IMR-90 (cell line): ENCODE measurements at regions not wholly inside any gene's neighbourhood (a gene's known extent, or its start where the extent isn't known, plus 50 kb on each side); places are given as distances from the start of the nearest gene placed in this dataset.

Source experiments
- ATAC-seq: fragments of 200-7000 bp; cut with Tn5 transposase; 2 replicates; pipeline ENCODE4 v1.9.1; 2020; ENCODE audit warnings: low read depth, mild to moderate bottlenecking, moderate library complexity
- BruUV-seq: library from RNA; stranded (reverse); fragments of 400-500 nt; replicated peaks from 2 replicates; lab custom pipeline; 2021; lab: Mats Ljungman, UMichigan
- CTCF ChIA-PET: fragments of 300-600 bp; formaldehyde crosslinking; extraction: SDS; loops from one replicate; lab custom pipeline; 2021; ENCODE audit warnings: antibody characterized with exemption; lab: Yijun Ruan, JAX
- POLR2A ChIA-PET: fragments of 300-600 bp; sonication (Branson Sonifier 250); formaldehyde crosslinking; loops from one replicate; lab custom pipeline; 2022; ENCODE audit warnings: antibody characterized with exemption; ENCODE audit not compliant: unreplicated experiment; lab: Charles Lee
- DNase-seq: peaks from one replicate; pipeline ENCODE4 v3.0.0; 2013
- H2AFZ ChIP-seq: replicated peaks from 2 replicates; pipeline ENCODE3; 2013; ENCODE audit warnings: low read length, mild to moderate bottlenecking; ENCODE audit not compliant: poor library complexity
- H2AK5ac ChIP-seq: 2 replicates; pipeline ENCODE4 v1.6.1; 2013; ENCODE audit warnings: low read depth, low read length, inconsistent platforms
- H2AK9ac ChIP-seq: replicated peaks from 2 replicates; pipeline ENCODE3; 2013; ENCODE audit warnings: mild to moderate bottlenecking, low read depth, low read length, moderate library complexity; ENCODE audit not compliant: poor library complexity
- H2BK120ac ChIP-seq: 2 replicates; pipeline ENCODE4 v1.6.1; 2013; ENCODE audit warnings: low read depth, low read length, inconsistent platforms
- H2BK15ac ChIP-seq: 3 replicates; pipeline ENCODE4 v1.6.1; 2013; ENCODE audit warnings: low read depth, low read length, inconsistent platforms
- H2BK20ac ChIP-seq: 2 replicates; pipeline ENCODE4 v1.6.1; 2013; ENCODE audit warnings: low read depth, mild to moderate bottlenecking, inconsistent platforms, low read length, moderate library complexity
- H2BK5ac ChIP-seq: 2 replicates; pipeline ENCODE4 v1.6.1; 2013; ENCODE audit warnings: mild to moderate bottlenecking, low read depth, low read length, inconsistent platforms; ENCODE audit not compliant: poor library complexity, severe bottlenecking
- H3K14ac ChIP-seq: replicated peaks from 2 replicates; pipeline ENCODE4 v1.6.1; 2013; ENCODE audit warnings: low read depth, low read length, inconsistent platforms
- H3K18ac ChIP-seq: 2 replicates; pipeline ENCODE4 v1.6.1; 2013; ENCODE audit warnings: low read depth, low read length, control low read depth
- H3K23ac ChIP-seq: 2 replicates; pipeline ENCODE4 v1.6.1; 2013; ENCODE audit warnings: low read depth, low read length, inconsistent platforms
- H3K27ac ChIP-seq: 2 replicates; pipeline ENCODE4 v1.5.1; 2013; ENCODE audit warnings: mild to moderate bottlenecking, control low read depth, low read length; ENCODE audit not compliant: insufficient read depth
- H3K27me3 ChIP-seq: 2 replicates; pipeline ENCODE4 v1.6.1; 2013; ENCODE audit warnings: low read length; ENCODE audit not compliant: control insufficient read depth, insufficient read depth
- H3K36me3 ChIP-seq: 2 replicates; pipeline ENCODE4 v1.6.1; 2013; ENCODE audit warnings: low read length, mixed read lengths; ENCODE audit not compliant: control insufficient read depth, insufficient read depth
- H3K4ac ChIP-seq: 2 replicates; pipeline ENCODE4 v1.6.1; 2013; ENCODE audit warnings: low read depth, low read length, inconsistent platforms
- H3K4me1 ChIP-seq: 2 replicates; pipeline ENCODE4 v1.6.1; 2013; ENCODE audit warnings: low read length, mixed read lengths; ENCODE audit not compliant: control insufficient read depth, insufficient read depth
- H3K4me2 ChIP-seq: 2 replicates; pipeline ENCODE4 v1.6.1; 2013; ENCODE audit warnings: low read depth, mild to moderate bottlenecking, control low read depth, low read length, moderate library complexity
- H3K4me3 ChIP-seq: 2 replicates; pipeline ENCODE4 v1.5.1; 2013; ENCODE audit warnings: low read depth, mild to moderate bottlenecking, control low read depth, low read length, moderate library complexity; ENCODE audit not compliant: insufficient read depth
- H3K56ac ChIP-seq: 2 replicates; pipeline ENCODE4 v1.6.1; 2013; ENCODE audit warnings: low read length, inconsistent platforms; ENCODE audit not compliant: insufficient read depth; ENCODE audit errors: extremely low read depth
- H3K79me1 ChIP-seq, 2 experiments: 2 replicates each; pipeline ENCODE4 v1.6.1; 2013; ENCODE audit warnings: low read length in 2 of 2, inconsistent platforms in 1 of 2, low read depth in 1 of 2
- H3K9ac ChIP-seq: 2 replicates; pipeline ENCODE4 v1.6.1; 2013; ENCODE audit warnings: low read depth, low read length, control low read depth
- H3K9me1 ChIP-seq: 2 replicates; pipeline ENCODE4 v1.6.1; 2013; ENCODE audit warnings: low read length, inconsistent platforms; ENCODE audit not compliant: insufficient read depth
- H3K9me3 ChIP-seq: 2 replicates; pipeline ENCODE4 v1.6.1; 2013; ENCODE audit warnings: low read length; ENCODE audit not compliant: control insufficient read depth, insufficient read depth
- H4K20me1 ChIP-seq: 2 replicates; pipeline ENCODE4 v1.6.1; 2013; ENCODE audit warnings: low read length, inconsistent platforms; ENCODE audit not compliant: insufficient read depth
- H4K5ac ChIP-seq: 2 replicates; pipeline ENCODE4 v1.6.1; 2013; ENCODE audit warnings: mild to moderate bottlenecking, low read depth, low read length, control low read depth
- H4K8ac ChIP-seq, 2 experiments: 2 replicates each; pipeline ENCODE4 v1.6.1; 2013; ENCODE audit warnings: low read depth in 2 of 2, low read length in 2 of 2, control low read depth in 1 of 2, inconsistent platforms in 1 of 2
- H4K91ac ChIP-seq: 2 replicates; pipeline ENCODE4 v1.6.1; 2013; ENCODE audit warnings: low read depth, low read length, inconsistent platforms; ENCODE audit not compliant: insufficient read depth
- CHD1 ChIP-seq: IDR thresholded peaks from 2 replicates; pipeline ENCODE4 v1.6.1; 2012; ENCODE audit warnings: low read depth, low read length, improper control_type of control experiment
- USF2 ChIP-seq: fragments of 150-350 bp; IDR thresholded peaks from 2 replicates; pipeline ENCODE4 v1.6.1; 2017; ENCODE audit warnings: mild to moderate bottlenecking, antibody characterized with exemption, low read length, low read depth
- WGBS, 2 experiments: methylation state at CpG; one replicate each; pipeline versions ENCODE4 v1.1.5 to v1.1.7; 2013; ENCODE audit warnings: missing lambda C conversion rate in 2 of 2; ENCODE audit not compliant: insufficient read length in 1 of 2; ENCODE audit errors: extremely low coverage in 2 of 2; 5-methylcytosine and 5-hydroxymethylcytosine counted together
- dilution Hi-C: fragments of 300-500 bp; cut with HindIII; formaldehyde crosslinking; loops from one replicate; pipeline ENCODE4 v1.14.3; 2018; ENCODE audit warnings: low sequenced_read_pairs; ENCODE audit not compliant: unreplicated experiment
- in situ Hi-C: fragments of 300-500 bp; cut with MboI; formaldehyde crosslinking; loops from 3 replicates; pipeline ENCODE4 v1.14.3; 2019; ENCODE audit warnings: low sequenced_read_pairs, inconsistent platforms, mixed read lengths
- intact Hi-C: fragments of 100-400 bp; cut with micrococcal nuclease; formaldehyde crosslinking; loops from 2 replicates; pipeline ENCODE4 v1.10.0; 2022

GRCh38 chr5:125978015-125978414 lies 445.2 kb upstream of the GRAMD2B start:
- Histone ChIP-seq H3K9ac (no peak overlapping the region), H3K9me3 (no peaks in the 10 kb centered on the region), H2AFZ (no peak overlapping the region), H3K36me3 (no peaks in the 10 kb centered on the region), H3K23ac (no peak overlapping the region), H3K4ac (no peak overlapping the region), H3K27me3 (peaks cover 2% of the 10 kb centered on the region; the same call in 1 of the 2 replicates), H2AK9ac (no peak overlapping the region), H2BK120ac (no peak overlapping the region), H2AK5ac (no peak overlapping the region), H3K79me1 (no peaks in the 10 kb centered on the region), H4K8ac (no peak overlapping the region), H3K27ac (no peak overlapping the region), H2BK20ac (no peak overlapping the region), H4K5ac (no peak overlapping the region), H3K18ac (no peak overlapping the region), H2BK5ac (no peak overlapping the region), H3K4me2 (no peak overlapping the region), H3K9me1 (no peaks in the 10 kb centered on the region), H4K20me1 (no peaks in the 10 kb centered on the region), H3K56ac (no peak overlapping the region), H3K4me3 (no peak overlapping the region), H4K91ac (no peak overlapping the region), H2BK15ac (no peak overlapping the region), H3K4me1 (no peaks in the 10 kb centered on the region), H3K14ac (no peak overlapping the region)
- no TSS peak for BruUV-seq
- no CpG with 5 or more reads among the region's 3 CpGs for WGBS, 2 experiments
- intact Hi-C loops (no loop called here), in situ Hi-C loops (no loop called here), dilution Hi-C loops (no loop called here)
- DNase-seq, result no peak
- ChIA-PET POLR2A (no interaction called here), CTCF (no interaction called here)
- ATAC-seq, result no peak
- TF ChIP-seq CHD1 (no peak), USF2 (no peak)
